ENCODE measurements at regions not wholly inside any gene's neighbourhood (a gene's known extent, or its start where the extent isn't known, plus 50 kb on each side); places are given as distances from the start of the nearest gene placed in this dataset.
"Not testable (repeated sequence)": the region's sequence is repeated elsewhere in the genome, so short reads cannot be mapped to it uniquely, and the experiment has no call there.

- ChIA-PET CTCF (no interaction called here), POLR2A (no interaction called here)
- intact Hi-C loops (cut with DNase I, micrococcal nuclease), result no loop called here
- H3K4me3 Mint-ChIP-seq, result no peak overlapping the region
- H3K36me3 Mint-ChIP-seq (ENCODE audit: low read depth), result no peaks in the 10 kb centered on the region
- H3K27me3 Mint-ChIP-seq, result no peaks in the 10 kb centered on the region
- Histone ChIP-seq H3K4me3 (ENCODE audit: low read length) (no peak overlapping the region), H3K27ac (ENCODE audit: low read depth in 1 of 2, low read length in 2 of 2) (no peak overlapping the region), H3K4me1 (ENCODE audit: insufficient read depth, low read length) (no peaks in the 10 kb centered on the region), H3K36me3 (ENCODE audit: insufficient read depth, low read length) (no peaks in the 10 kb centered on the region), H3K9me3 (ENCODE audit: control insufficient read depth in 1 of 2, insufficient read depth in 1 of 2, low read length in 2 of 2) (no peaks in the 10 kb centered on the region), H3K27me3 (ENCODE audit: control insufficient read depth in 1 of 2, insufficient read depth in 2 of 2, low read length in 2 of 2) (no peaks in the 10 kb centered on the region)
- ATAC-seq (ENCODE audit: poor library complexity) (no peak), DNase-seq (no peak)
- H3K9me3 Mint-ChIP-seq, result no peaks in the 10 kb centered on the region
- H3K4me1 Mint-ChIP-seq (ENCODE audit: low read depth), result no peaks in the 10 kb centered on the region
- no peak overlapping the region for H3K27ac Mint-ChIP-seq
- TF ChIP-seq CTCF (IDR thresholded peaks at IDR 0.05), result no peak
Observed at GRCh38 chr2:147600223-147600622, 244.6 kb upstream of the ACVR2A start.

GRCh38 chr2:147595200-147595599 is 249.6 kb upstream of the ACVR2A start:
- no peak overlapping the region for H3K4me3 Mint-ChIP-seq
- POLR2A ChIA-PET, result no interaction called here
- no peak overlapping the region for H3K27ac ChIP-seq (ENCODE audit: low read depth in 1 of 2, low read length in 2 of 2)
- H3K4me1 Mint-ChIP-seq (ENCODE audit: low read depth), result no peaks in the 10 kb centered on the region
- H3K4me3 ChIP-seq (ENCODE audit: low read length), result no peak overlapping the region
- H3K9me3 ChIP-seq (ENCODE audit: control insufficient read depth in 1 of 2, insufficient read depth in 1 of 2, low read length in 2 of 2), result peaks cover 0 to 7% of the 10 kb centered on the region in 2 experiments
- CTCF ChIA-PET, result no interaction called here
- H3K27ac Mint-ChIP-seq, result no peak overlapping the region
- H3K27me3 Mint-ChIP-seq, result no peaks in the 10 kb centered on the region
- DNase-seq (no peak), ATAC-seq (ENCODE audit: poor library complexity) (no peak)
- no peak for TF ChIP-seq CTCF (IDR thresholded peaks at IDR 0.05)
- H3K36me3 Mint-ChIP-seq (ENCODE audit: low read depth), result no peaks in the 10 kb centered on the region
- no peaks in the 10 kb centered on the region for H3K36me3 ChIP-seq (ENCODE audit: insufficient read depth, low read length)
- peaks cover 5% of the 10 kb centered on the region for H3K9me3 Mint-ChIP-seq
- intact Hi-C loops (cut with DNase I, micrococcal nuclease), result no loop called here
- H3K27me3 ChIP-seq (ENCODE audit: control insufficient read depth in 1 of 2, insufficient read depth in 2 of 2, low read length in 2 of 2), result no peaks in the 10 kb centered on the region
- no peaks in the 10 kb centered on the region for H3K4me1 ChIP-seq (ENCODE audit: insufficient read depth, low read length)

- Mint-ChIP-seq H3K9me3 (peaks cover 5% of the 10 kb centered on the region), H3K27ac (no peak overlapping the region), H3K27me3 (no peaks in the 10 kb centered on the region), H3K4me3 (no peak overlapping the region), H3K36me3 (ENCODE audit: low read depth) (no peaks in the 10 kb centered on the region), H3K4me1 (ENCODE audit: low read depth) (no peaks in the 10 kb centered on the region)
- DNase-seq (no peak), ATAC-seq (ENCODE audit: poor library complexity) (no peak)
- TF ChIP-seq CTCF (IDR thresholded peaks at IDR 0.05), result no peak
- H3K27ac ChIP-seq (ENCODE audit: low read depth in 1 of 2, low read length in 2 of 2), result no peak overlapping the region
- H3K4me1 ChIP-seq (ENCODE audit: insufficient read depth, low read length), result no peaks in the 10 kb centered on the region
- CTCF ChIA-PET, result no interaction called here
- POLR2A ChIA-PET, result no interaction called here
- H3K36me3 ChIP-seq (ENCODE audit: insufficient read depth, low read length), result no peaks in the 10 kb centered on the region
- intact Hi-C loops (cut with DNase I, micrococcal nuclease), result no loop called here
- no peak overlapping the region for H3K4me3 ChIP-seq (ENCODE audit: low read length)
- no peaks in the 10 kb centered on the region for H3K27me3 ChIP-seq (ENCODE audit: control insufficient read depth in 1 of 2, insufficient read depth in 2 of 2, low read length in 2 of 2)
- H3K9me3 ChIP-seq (ENCODE audit: control insufficient read depth in 1 of 2, insufficient read depth in 1 of 2, low read length in 2 of 2), result peaks cover 0 to 7% of the 10 kb centered on the region in 2 experiments
Observed at GRCh38 chr2:147594038-147594437, 250.8 kb upstream of the ACVR2A start.

- not testable (repeated sequence) for H3K9me3 ChIP-seq (ENCODE audit: control insufficient read depth in 1 of 2, insufficient read depth in 1 of 2, low read length in 2 of 2)
Observed at GRCh38 chr2:147592784-147593183, 252.0 kb upstream of the ACVR2A start.

More at GRCh38 chr2:147592784-147593183, 252.0 kb upstream of the ACVR2A start:
- H3K4me3 Mint-ChIP-seq; H3K27me3 Mint-ChIP-seq; CTCF ChIA-PET; H3K4me1 ChIP-seq (ENCODE audit: insufficient read depth, low read length); H3K36me3 ChIP-seq (ENCODE audit: insufficient read depth, low read length); DNase-seq; H3K27ac ChIP-seq (ENCODE audit: low read depth in 1 of 2, low read length in 2 of 2); H3K27ac Mint-ChIP-seq; POLR2A ChIA-PET; H3K4me3 ChIP-seq (ENCODE audit: low read length); H3K9me3 Mint-ChIP-seq; H3K4me1 Mint-ChIP-seq (ENCODE audit: low read depth); H3K36me3 Mint-ChIP-seq (ENCODE audit: low read depth); intact Hi-C loops (cut with DNase I, micrococcal nuclease); H3K27me3 ChIP-seq (ENCODE audit: control insufficient read depth in 1 of 2, insufficient read depth in 2 of 2, low read length in 2 of 2); ATAC-seq (ENCODE audit: poor library complexity): not testable (repeated sequence)
